ENCODE measurements at regions not wholly inside any gene's neighbourhood (a gene's known extent, or its start where the extent isn't known, plus 50 kb on each side); places are given as distances from the start of the nearest gene placed in this dataset.

GRCh38 chr1:29471487-29472313, 235.4 kb downstream of the PTPRU start:
- WGBS, 2 donors: 51 to 68% methylated on average over 5 of the region's 5 CpGs
- H3K9me3 ChIP-seq: no peaks in the 10 kb centered on the region
- H3K4me1 ChIP-seq: no peaks in the 10 kb centered on the region
- H3K27me3 ChIP-seq: no peaks in the 10 kb centered on the region
- no peak overlapping the region for H3K27ac ChIP-seq
- H3K36me3 ChIP-seq: no peaks in the 10 kb centered on the region
- no peak for DNase-seq
- no peak for TF ChIP-seq CTCF (IDR thresholded peaks at IDR 0.05)
- TF ChIP-seq POLR2A (IDR thresholded peaks at IDR 0.05): no peak
- H3K4me3 ChIP-seq (replicated peaks in 1 of 3): no peak overlapping the region
- intact Hi-C loops (cut with DNase I): no loop called here

GRCh38 chr1:29470788-29471119, 234.4 kb downstream of the PTPRU start:
- H3K9me3 ChIP-seq: no peaks in the 10 kb centered on the region
- WGBS, 2 donors: 78 to 83% methylated on average over 8 to 10 of the region's 10 CpGs
- DNase-seq: no peak
- TF ChIP-seq CTCF (IDR thresholded peaks at IDR 0.05): no peak
- H3K27ac ChIP-seq: no peak overlapping the region
- no peak overlapping the region for H3K4me3 ChIP-seq (replicated peaks in 1 of 3)
- intact Hi-C loops (cut with DNase I): no loop called here
- H3K27me3 ChIP-seq: no peaks in the 10 kb centered on the region
- no peaks in the 10 kb centered on the region for H3K4me1 ChIP-seq
- no peaks in the 10 kb centered on the region for H3K36me3 ChIP-seq

- H3K9me3 ChIP-seq: no peaks in the 10 kb centered on the region
- TF ChIP-seq POLR2A (IDR thresholded peaks at IDR 0.05): no peak
- no peak for TF ChIP-seq CTCF (IDR thresholded peaks at IDR 0.05)
- 54 to 57% methylated on average over 7 to 9 of the region's 9 CpGs for WGBS, 2 donors
- DNase-seq: no peak
- intact Hi-C loops (cut with DNase I): no loop called here
- H3K27me3 ChIP-seq: no peaks in the 10 kb centered on the region
- no peaks in the 10 kb centered on the region for H3K4me1 ChIP-seq
- no peak overlapping the region for H3K4me3 ChIP-seq (replicated peaks in 1 of 3)
- no peaks in the 10 kb centered on the region for H3K36me3 ChIP-seq
- no peak overlapping the region for H3K27ac ChIP-seq
These were observed 233.9 kb downstream of the PTPRU start for GRCh38 chr1:29470087-29470787.

- H3K4me1 ChIP-seq: no peaks in the 10 kb centered on the region
- no peaks in the 10 kb centered on the region for H3K36me3 ChIP-seq
- WGBS, 2 donors: 62 to 86% methylated on average over 3 to 4 of the region's 4 CpGs
- DNase-seq: no peak
- intact Hi-C loops (cut with DNase I): no loop called here
- H3K9me3 ChIP-seq: no peaks in the 10 kb centered on the region
- no peak overlapping the region for H3K27ac ChIP-seq
- no peak overlapping the region for H3K4me3 ChIP-seq (replicated peaks in 1 of 3)
- H3K27me3 ChIP-seq: no peaks in the 10 kb centered on the region
- no peak for TF ChIP-seq CTCF (IDR thresholded peaks at IDR 0.05)
- TF ChIP-seq POLR2A (IDR thresholded peaks at IDR 0.05): no peak
These were observed 233.1 kb downstream of the PTPRU start for GRCh38 chr1:29469457-29469856.

Measured in thyroid gland (tissue), 4 donors.